ENCODE measurements at regions not wholly inside any gene's neighbourhood (a gene's known extent, or its start where the extent isn't known, plus 50 kb on each side); places are given as distances from the start of the nearest gene placed in this dataset.

GRCh38 chr6:19137505-19137904 lies 699.7 kb upstream of the ID4 start:
- POLR2A ChIA-PET (ENCODE audit: partially characterized antibody) = interaction anchor here (1.5 kb wide), 1 partner anchor 9 kb away, joined by 3 read pairs; no protein-coding TSS in a partner anchor
- Histone ChIP-seq H3K4me3 (ENCODE audit: extremely low read depth in 1 of 4, insufficient read depth in 2 of 4, low read depth in 3 of 4, low read length in 4 of 4) (no peak overlapping the region), H3K23me2 (ENCODE audit: low read depth, low read length) (no peaks in the 10 kb centered on the region), H2BK12ac (ENCODE audit: low read depth, low read length) (no peak overlapping the region), H3K14ac (ENCODE audit: insufficient read length) (no peak overlapping the region), H3K27ac (ENCODE audit: low read depth, low read length) (no peak overlapping the region), H3K18ac (ENCODE audit: extremely low read depth, low read length) (no peak overlapping the region), H2AFZ (ENCODE audit: low read length) (no peak overlapping the region), H3K36me3 (ENCODE audit: control insufficient read depth in 2 of 4, insufficient read depth in 4 of 4, low read length in 3 of 4) (no peaks in the 10 kb centered on the region), H2BK15ac (ENCODE audit: low read length) (no peak overlapping the region), H3K9me3 (ENCODE audit: insufficient read depth in 2 of 2, low read depth in 1 of 2, low read length in 1 of 2) (no peaks in the 10 kb centered on the region), H4K91ac (replicated peaks; ENCODE audit: insufficient read length, low read length) (no peak overlapping the region), H2BK120ac (replicated peaks; ENCODE audit: low read depth, low read length) (no peak overlapping the region), H3K9ac (replicated peaks in 1 of 4; ENCODE audit: extremely low read depth in 1 of 4, low read depth in 3 of 4, low read length in 3 of 4) (no peak overlapping the region), H4K5ac (ENCODE audit: insufficient read length, low read depth, low read length) (no peak overlapping the region), H2AK5ac (ENCODE audit: low read depth, low read length) (no peak overlapping the region), H3K79me2 (ENCODE audit: control insufficient read depth in 1 of 2, insufficient read depth in 2 of 2, low read length in 2 of 2) (no peaks in the 10 kb centered on the region; a peak in 1 of 4 replicates), H3K79me1 (ENCODE audit: low read depth, low read length) (no peaks in the 10 kb centered on the region), H2BK20ac (ENCODE audit: low read length) (no peak overlapping the region), H3K4me1 (replicated peaks in 1 of 4; ENCODE audit: control insufficient read depth in 3 of 4, insufficient read depth in 4 of 4, low read length in 3 of 4) (peaks cover 0 to 3% (median 0%) of the 10 kb centered on the region in 4 experiments; a peak in 2 of 7 replicates), H3K27me3 (replicated peaks in 1 of 4; ENCODE audit: control insufficient read depth in 3 of 4, extremely low read depth in 1 of 4, insufficient read depth in 3 of 4, low read length in 3 of 4) (no peaks in the 10 kb centered on the region), H3K56ac (replicated peaks; ENCODE audit: insufficient read length, low read depth, low read length) (no peak overlapping the region), H4K8ac (ENCODE audit: extremely low read depth, insufficient read depth, low read length) (no peak overlapping the region), H3K4me2 (ENCODE audit: insufficient read depth in 1 of 2, low read depth in 2 of 2, low read length in 2 of 2) (no peak overlapping the region), H3K4ac (replicated peaks; ENCODE audit: insufficient read length, low read depth, low read length) (no peak overlapping the region), H2BK5ac (ENCODE audit: low read depth, low read length) (no peak overlapping the region), H4K20me1 (replicated peaks in 1 of 2; ENCODE audit: control insufficient read depth in 1 of 2, insufficient read depth in 2 of 2, low read length in 2 of 2) (no peaks in the 10 kb centered on the region), H3K23ac (ENCODE audit: insufficient read length) (no peak overlapping the region)
- FAIRE-seq (no peak), DNase-seq (ENCODE audit: low read depth in 1 of 2, low spot score in 2 of 2) (peak in 1 of 2 experiments; percentile 3)
- CTCF ChIA-PET (ENCODE audit: partially characterized antibody) = interaction anchor here (1.4 kb wide), 1 partner anchor 14 kb away, joined by 4 read pairs; no protein-coding TSS in a partner anchor
- TF ChIP-seq BACH1 (IDR thresholded peaks at IDR 0.05; ENCODE audit: low read length) = no peak
- TF ChIP-seq KDM5A (IDR thresholded peaks at IDR 0.05; ENCODE audit: low read length) = no peak
- TF ChIP-seq EGR1 (IDR thresholded peaks at IDR 0.05; ENCODE audit: borderline replicate concordance, low read depth, low read length) = no peak
- TF ChIP-seq USF2 (IDR thresholded peaks at IDR 0.05; ENCODE audit: low read length) = no peak
- no peak for TF ChIP-seq RFX5 (IDR thresholded peaks at IDR 0.05; ENCODE audit: borderline replicate concordance, low read depth, low read length)
- no peak for TF ChIP-seq BRCA1 (IDR thresholded peaks at IDR 0.05; ENCODE audit: low read depth, low read length)
- no peak for TF ChIP-seq KDM1A (IDR thresholded peaks at IDR 0.05; ENCODE audit: borderline replicate concordance, low read length)
- WGBS, 2 experiments (ENCODE audit: extremely low coverage in 1 of 2, insufficient coverage in 1 of 2, insufficient read length in 1 of 2, insufficient replicate concordance in 2 of 2, low coverage in 1 of 2, low lambda C conversion rate in 2 of 2, missing lambda C conversion rate in 1 of 2) = 71% methylated on average over 4 of the region's 4 CpGs; no CpG with 5 or more reads in 1 of the 2 experiments

Data from H1 (cell line).